CD14-positive monocyte (primary cell): ENCODE measurements at regions not wholly inside any gene's neighbourhood (a gene's known extent, or its start where the extent isn't known, plus 50 kb on each side); places are given as distances from the start of the nearest gene placed in this dataset.
"Not testable (repeated sequence)": the region's sequence is repeated elsewhere in the genome, so short reads cannot be mapped to it uniquely, and the experiment has no call there.

ENCODE experiments used
- DNase-seq, 3 donors: peaks; one replicate each; pipeline ENCODE4 v3.0.0-alpha.2; 2011 to 2022
- H2AFZ ChIP-seq: 2 replicates; pipeline ENCODE4 v1.6.0; 2012; ENCODE audit warnings: mild to moderate bottlenecking, low read depth, low read length, inconsistent platforms; ENCODE audit not compliant: insufficient read depth, poor library complexity, severe bottlenecking
- H3K27ac ChIP-seq, 2 donors: 1 replicate in 1 of 2; 2 replicates in 1 of 2; pipeline ENCODE4 v1.5.1; 2012 to 2013; ENCODE audit warnings: low read length in 2 of 2, control low read depth in 1 of 2, inconsistent platforms in 1 of 2, low read depth in 1 of 2, mild to moderate bottlenecking in 1 of 2
- H3K27me3 ChIP-seq, 2 donors: one replicate each; pipeline versions ENCODE4 v1.6.0 to v1.6.1; 2011 to 2013; ENCODE audit warnings: low read length in 2 of 2; ENCODE audit not compliant: control insufficient read depth in 2 of 2, insufficient read depth in 2 of 2
- H3K36me3 ChIP-seq, 2 donors: replicated peaks in 1 of 2; 1 replicate in 1 of 2; 2 replicates in 1 of 2; pipeline versions ENCODE4 v1.5.1 to v1.6.1; 2012 to 2013; ENCODE audit warnings: low read length in 2 of 2, control low read depth in 1 of 2, inconsistent platforms in 1 of 2, mild to moderate bottlenecking in 1 of 2; ENCODE audit not compliant: insufficient read depth in 2 of 2, control insufficient read depth in 1 of 2
- H3K4me1 ChIP-seq, 2 donors: 1 replicate in 1 of 2; 2 replicates in 1 of 2; pipeline versions ENCODE4 v1.5.1 to v1.6.1; 2012 to 2013; ENCODE audit warnings: low read length in 2 of 2, control low read depth in 1 of 2, inconsistent platforms in 1 of 2, mild to moderate bottlenecking in 1 of 2, moderate library complexity in 1 of 2; ENCODE audit not compliant: insufficient read depth in 2 of 2, control insufficient read depth in 1 of 2
- H3K4me2 ChIP-seq: replicated peaks from 2 replicates; pipeline ENCODE3; 2012; ENCODE audit warnings: low read length, moderate library complexity, mild to moderate bottlenecking; ENCODE audit not compliant: poor library complexity, severe bottlenecking; ENCODE audit errors: extremely low read depth
- H3K4me3 ChIP-seq, 3 experiments: fragments of 200-600 bp in 1 of 3; sonication (generic) in 1 of 3; replicated peaks in 1 of 3; 1 replicate in 2 of 3; 2 replicates in 1 of 3; pipeline ENCODE4 v1.5.1; 2011 to 2013; ENCODE audit warnings: low read length in 3 of 3, mild to moderate bottlenecking in 3 of 3, control low read depth in 2 of 3, low read depth in 2 of 3, inconsistent platforms in 1 of 3, moderate library complexity in 1 of 3
- H3K79me2 ChIP-seq: 2 replicates; pipeline ENCODE4 v1.6.0; 2012; ENCODE audit warnings: mild to moderate bottlenecking, control low read depth, inconsistent platforms, low read length, moderate library complexity; ENCODE audit not compliant: insufficient read depth
- H3K9ac ChIP-seq: 2 replicates; pipeline ENCODE4 v1.6.0; 2017; ENCODE audit warnings: low read length, mild to moderate bottlenecking; ENCODE audit not compliant: insufficient read depth, poor library complexity, severe bottlenecking
- H3K9me3 ChIP-seq, 2 donors: replicated peaks in 1 of 2; 1 replicate in 1 of 2; 2 replicates in 1 of 2; pipeline versions ENCODE4 v1.5.1 to v1.6.1; 2012 to 2013; ENCODE audit warnings: low read length in 2 of 2, control low read depth in 1 of 2; ENCODE audit not compliant: control insufficient read depth in 1 of 2, insufficient read depth in 1 of 2
- H4K20me1 ChIP-seq: 2 replicates; pipeline ENCODE4 v1.6.0; 2012; ENCODE audit warnings: mild to moderate bottlenecking, low read length, control low read depth, moderate library complexity; ENCODE audit not compliant: insufficient read depth
- H3K27ac Mint-ChIP-seq, 7 donors: one replicate each; pipeline ENCODE4 v1.8.0; 2020; ENCODE audit warnings: mild to moderate bottlenecking in 7 of 7, mixed read lengths in 7 of 7, moderate library complexity in 6 of 7, inconsistent platforms in 2 of 7
- H3K27me3 Mint-ChIP-seq, 3 donors: one replicate each; pipeline ENCODE4 v1.8.0; 2021 to 2022; ENCODE audit warnings: low read depth in 3 of 3, mild to moderate bottlenecking in 3 of 3, mixed read lengths in 3 of 3, moderate library complexity in 3 of 3, inconsistent platforms in 1 of 3
- H3K36me3 Mint-ChIP-seq, 2 donors: one replicate each; pipeline ENCODE4 v1.8.0; 2020; ENCODE audit warnings: mixed read lengths in 2 of 2, inconsistent platforms in 1 of 2, mild to moderate bottlenecking in 1 of 2
- H3K4me1 Mint-ChIP-seq: one replicate; pipeline ENCODE4 v1.8.0; 2020; ENCODE audit warnings: mild to moderate bottlenecking, mixed read lengths
- H3K4me3 Mint-ChIP-seq, 2 donors: one replicate each; pipeline ENCODE4 v1.8.0; 2020; ENCODE audit warnings: mild to moderate bottlenecking in 2 of 2, mixed read lengths in 2 of 2, moderate library complexity in 1 of 2
- H3K9me3 Mint-ChIP-seq, 7 donors: one replicate each; pipeline ENCODE4 v1.8.0; 2020 to 2022; ENCODE audit warnings: mixed read lengths in 7 of 7, mild to moderate bottlenecking in 6 of 7, moderate library complexity in 6 of 7, inconsistent platforms in 2 of 7
- CTCF ChIP-seq: fragments of 200-600 bp; IDR thresholded peaks from one replicate; pipeline ENCODE4 v1.8.0; 2022; ENCODE audit warnings: antibody characterized with exemption, mild to moderate bottlenecking
- WGBS: methylation state at CpG from one replicate; pipeline ENCODE4 v1.1.5; 2013; ENCODE audit warnings: missing lambda C conversion rate; ENCODE audit not compliant: insufficient coverage; 5-methylcytosine and 5-hydroxymethylcytosine counted together
- intact Hi-C, 2 donors: fragments of 100-400 bp; cut with micrococcal nuclease; formaldehyde crosslinking; loops; one replicate each; pipeline versions ENCODE4 v1.15.0 to v1.15.1; 2023

DNA sequence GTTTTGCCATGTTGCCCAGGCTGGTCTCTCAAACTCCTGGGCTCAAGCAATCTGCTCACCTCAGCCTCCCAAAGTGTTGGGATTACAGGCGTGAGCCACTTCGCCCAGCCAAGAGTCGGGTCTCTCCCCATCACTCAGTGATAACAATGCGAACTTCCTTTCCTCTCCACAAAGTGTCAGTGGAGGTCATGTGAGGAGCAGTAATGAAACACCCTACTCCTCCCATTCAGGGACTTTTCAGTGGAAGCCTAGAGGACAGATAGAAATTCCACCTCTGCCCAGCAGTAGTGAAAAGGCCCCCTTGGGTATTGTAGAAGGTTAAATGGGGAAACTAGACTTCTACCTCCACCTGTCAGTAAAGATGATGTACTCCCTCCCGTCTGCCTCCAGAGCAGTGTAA lies 141.9 kb upstream of the STK26 start:
- no CpG with 5 or more reads among the region's 5 CpGs for WGBS
- peaks cover 0 to 37% (median 0%) of the 10 kb centered on the region in 3 donors for H3K27me3 Mint-ChIP-seq
- no peak overlapping the region for H3K4me3 Mint-ChIP-seq
- no peaks in the 10 kb centered on the region for H3K4me1 Mint-ChIP-seq
- no peak overlapping the region for H3K4me3 ChIP-seq
- intact Hi-C loops = no loop called here
- TF ChIP-seq CTCF = no peak
- no peaks in the 10 kb centered on the region for H3K9me3 ChIP-seq
- H3K9ac ChIP-seq = no peak overlapping the region
- no peak overlapping the region for H3K27ac ChIP-seq
- no peaks in the 10 kb centered on the region for H4K20me1 ChIP-seq
- H3K79me2 ChIP-seq = no peaks in the 10 kb centered on the region
- peaks cover 0 to 8% (median 0%) of the 10 kb centered on the region in 7 donors for H3K9me3 Mint-ChIP-seq
- H3K27ac Mint-ChIP-seq = no peak overlapping the region
- no peaks in the 10 kb centered on the region for H3K4me1 ChIP-seq
- no peaks in the 10 kb centered on the region for H3K36me3 ChIP-seq
- no peaks in the 10 kb centered on the region for H3K36me3 Mint-ChIP-seq
- no peak overlapping the region for H3K4me2 ChIP-seq
- DNase-seq = no peak
- peaks cover 0 to 41% of the 10 kb centered on the region in 2 donors for H3K27me3 ChIP-seq
- no peak overlapping the region for H2AFZ ChIP-seq

DNA sequence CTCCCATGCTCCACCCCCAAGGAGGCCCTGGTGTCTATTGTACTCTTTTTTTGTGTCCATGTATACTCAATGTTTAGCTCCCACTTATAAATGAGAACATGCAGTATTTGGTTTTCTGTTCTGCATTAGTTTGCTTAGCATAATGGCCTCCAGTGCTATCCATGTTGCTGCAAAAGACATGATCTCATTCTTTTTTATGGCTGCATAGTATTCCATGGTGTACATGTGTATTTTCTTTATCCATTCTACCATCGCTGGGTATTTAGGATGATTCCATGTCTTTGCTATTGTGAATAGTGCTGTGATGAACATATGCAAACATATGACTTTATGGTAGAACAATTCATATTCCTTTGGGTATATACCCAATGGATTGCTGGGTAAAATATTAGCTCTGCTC lies 138.1 kb upstream of the STK26 start:
- H3K4me3 ChIP-seq, H2AFZ ChIP-seq, H3K27ac Mint-ChIP-seq, H3K4me1 ChIP-seq, H3K9me3 ChIP-seq, H3K36me3 ChIP-seq, intact Hi-C loops, H3K9ac ChIP-seq, H3K4me2 ChIP-seq, H3K9me3 Mint-ChIP-seq, H4K20me1 ChIP-seq, H3K4me1 Mint-ChIP-seq, H3K36me3 Mint-ChIP-seq, H3K79me2 ChIP-seq, H3K4me3 Mint-ChIP-seq, H3K27ac ChIP-seq, DNase-seq: not testable (repeated sequence)
- H3K27me3 Mint-ChIP-seq = peaks cover 0 to 36% (median 0%) of the 10 kb centered on the region in 3 donors
- WGBS = no CpG with 5 or more reads among the region's 1 CpG
- H3K27me3 ChIP-seq = peaks cover 0 to 17% of the 10 kb centered on the region in 2 donors

GRCh38 chrX:131893857-131894256 lies 129.2 kb upstream of the STK26 start:
- intact Hi-C loops, H2AFZ ChIP-seq, H3K79me2 ChIP-seq, H3K36me3 Mint-ChIP-seq, H3K9me3 Mint-ChIP-seq, H3K27ac Mint-ChIP-seq, H3K4me3 ChIP-seq, H3K4me1 ChIP-seq, H4K20me1 ChIP-seq, H3K4me3 Mint-ChIP-seq, H3K9me3 ChIP-seq, H3K4me1 Mint-ChIP-seq, DNase-seq, H3K4me2 ChIP-seq, H3K27ac ChIP-seq, H3K36me3 ChIP-seq, H3K9ac ChIP-seq: not testable (repeated sequence)
- WGBS = no CpG with 5 or more reads among the region's 3 CpGs
- peaks cover 0 to 46% of the 10 kb centered on the region in 2 donors for H3K27me3 ChIP-seq
- peaks cover 0 to 42% (median 0%) of the 10 kb centered on the region in 3 donors for H3K27me3 Mint-ChIP-seq
